ENCODE measurements at regions not wholly inside any gene's neighbourhood (a gene's known extent, or its start where the extent isn't known, plus 50 kb on each side); places are given as distances from the start of the nearest gene placed in this dataset.
"Not testable (repeated sequence)": the region's sequence is repeated elsewhere in the genome, so short reads cannot be mapped to it uniquely, and the experiment has no call there.

- no peak for DNase-seq
Measured at GRCh38 chrX:1140236-1140681, 72.2 kb downstream of the CRLF2 start.

GRCh38 chrX:1139185-1139500, 73.3 kb downstream of the CRLF2 start:
- DNase-seq, result no peak

- no peak for DNase-seq
Measured at GRCh38 chrX:1138476-1139184, 73.8 kb downstream of the CRLF2 start.

GRCh38 chrX:1137531-1137930, 74.9 kb downstream of the CRLF2 start:
- DNase-seq, result no peak

GRCh38 chrX:1136582-1136981, 75.9 kb downstream of the CRLF2 start:
- DNase-seq, result not testable (repeated sequence)

- no peak for DNase-seq
Measured at GRCh38 chrX:1134976-1135375, 77.5 kb downstream of the CRLF2 start.

- no peak for DNase-seq
Measured at GRCh38 chrX:1134156-1134555, 78.3 kb downstream of the CRLF2 start.

- DNase-seq, result no peak
Measured at GRCh38 chrX:1126738-1127137, 85.7 kb downstream of the CRLF2 start.

- no peak for DNase-seq
Measured at GRCh38 chrX:1124531-1124930, 87.9 kb downstream of the CRLF2 start.

GRCh38 chrX:1122851-1123250, 89.6 kb downstream of the CRLF2 start:
- DNase-seq, result not testable (repeated sequence)

- no peak for DNase-seq
Measured at GRCh38 chrX:1119275-1119674, 93.2 kb downstream of the CRLF2 start.

- no peak for DNase-seq
Measured at GRCh38 chrX:1118572-1119199, 93.8 kb downstream of the CRLF2 start.

GRCh38 chrX:1115411-1115810, 97.0 kb downstream of the CRLF2 start:
- DNase-seq, result not testable (repeated sequence)

GRCh38 chrX:1112321-1112720, 100.1 kb downstream of the CRLF2 start:
- DNase-seq, result no peak

- DNase-seq, result peak; percentile 51
Measured at GRCh38 chrX:1111601-1112300, 100.7 kb downstream of the CRLF2 start.

GRCh38 chrX:1109580-1110119, 102.8 kb downstream of the CRLF2 start:
- no peak for DNase-seq

GRCh38 chrX:1108501-1109445, 103.7 kb downstream of the CRLF2 start:
- peak; percentile 61 for DNase-seq

GRCh38 chrX:1106478-1107210, 105.8 kb downstream of the CRLF2 start:
- DNase-seq, result no peak

- no peak for DNase-seq
Measured at GRCh38 chrX:1105671-1106419, 106.6 kb downstream of the CRLF2 start.

GRCh38 chrX:1105031-1105430, 107.4 kb downstream of the CRLF2 start:
- not testable (repeated sequence) for DNase-seq

- DNase-seq, result no peak
Measured at GRCh38 chrX:1103360-1103759, 109.1 kb downstream of the CRLF2 start.

All from eye (tissue), 1 donor.